Neural progenitor cell (in vitro differentiated cells): ENCODE measurements at regions not wholly inside any gene's neighbourhood (a gene's known extent, or its start where the extent isn't known, plus 50 kb on each side); places are given as distances from the start of the nearest gene placed in this dataset.

Experiments used
- EZH2 ChIP-seq: fragments of 200-600 bp; sonication (generic); IDR thresholded peaks from 2 replicates; pipeline ENCODE4 v1.6.1; 2017; ENCODE audit warnings: antibody characterized with exemption, mild to moderate bottlenecking, moderate library complexity
- TF ChIP-seq, protein P1 (sequence below): fragments of 200-600 bp; sonication (generic); IDR thresholded peaks from 2 replicates; pipeline ENCODE4 v1.5.1; 2017; ENCODE audit warnings: antibody characterized with exemption, mild to moderate bottlenecking

DNA sequence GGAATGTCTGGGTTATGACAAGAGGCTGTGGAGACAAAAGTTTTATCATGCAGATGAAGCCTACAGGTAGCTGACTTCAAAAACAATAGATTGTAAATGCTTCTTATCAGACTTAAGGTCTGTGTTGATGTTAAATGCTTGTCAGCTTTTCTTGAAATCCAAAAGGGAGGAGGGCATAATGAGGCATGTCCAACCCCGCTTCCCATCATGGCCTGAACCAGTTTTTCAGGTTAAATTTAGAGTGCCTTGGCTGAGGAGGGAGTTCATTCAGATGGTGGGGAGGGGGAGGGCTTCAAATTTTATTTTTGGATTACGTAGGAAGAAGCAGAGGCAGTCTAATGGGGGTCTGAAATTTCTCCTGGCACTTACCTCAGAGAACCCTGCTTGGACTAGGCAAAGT lies 207.7 kb upstream of the HDX start:
- TF ChIP-seq, protein P1, sequence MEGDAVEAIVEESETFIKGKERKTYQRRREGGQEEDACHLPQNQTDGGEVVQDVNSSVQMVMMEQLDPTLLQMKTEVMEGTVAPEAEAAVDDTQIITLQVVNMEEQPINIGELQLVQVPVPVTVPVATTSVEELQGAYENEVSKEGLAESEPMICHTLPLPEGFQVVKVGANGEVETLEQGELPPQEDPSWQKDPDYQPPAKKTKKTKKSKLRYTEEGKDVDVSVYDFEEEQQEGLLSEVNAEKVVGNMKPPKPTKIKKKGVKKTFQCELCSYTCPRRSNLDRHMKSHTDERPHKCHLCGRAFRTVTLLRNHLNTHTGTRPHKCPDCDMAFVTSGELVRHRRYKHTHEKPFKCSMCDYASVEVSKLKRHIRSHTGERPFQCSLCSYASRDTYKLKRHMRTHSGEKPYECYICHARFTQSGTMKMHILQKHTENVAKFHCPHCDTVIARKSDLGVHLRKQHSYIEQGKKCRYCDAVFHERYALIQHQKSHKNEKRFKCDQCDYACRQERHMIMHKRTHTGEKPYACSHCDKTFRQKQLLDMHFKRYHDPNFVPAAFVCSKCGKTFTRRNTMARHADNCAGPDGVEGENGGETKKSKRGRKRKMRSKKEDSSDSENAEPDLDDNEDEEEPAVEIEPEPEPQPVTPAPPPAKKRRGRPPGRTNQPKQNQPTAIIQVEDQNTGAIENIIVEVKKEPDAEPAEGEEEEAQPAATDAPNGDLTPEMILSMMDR, result no peak
- TF ChIP-seq EZH2, result no peak
